ENCODE measurements at regions not wholly inside any gene's neighbourhood (a gene's known extent, or its start where the extent isn't known, plus 50 kb on each side); places are given as distances from the start of the nearest gene placed in this dataset.

- H3K9me3 Mint-ChIP-seq (ENCODE audit: low read depth) = no peaks in the 10 kb centered on the region
These were observed 567.4 kb downstream of the IQCM start for GRCh38 chr4:149248191-149248764.

GRCh38 chr4:149247164-149247563 is 568.5 kb downstream of the IQCM start:
- no peak for ATAC-seq
- H3K9me3 Mint-ChIP-seq (ENCODE audit: low read depth) = no peaks in the 10 kb centered on the region
- H3K36me3 Mint-ChIP-seq = no peaks in the 10 kb centered on the region
- no peak for DNase-seq
- CTCF ChIA-PET = no interaction called here
- no peaks in the 10 kb centered on the region for H3K27me3 Mint-ChIP-seq
- H3K27ac Mint-ChIP-seq = no peak overlapping the region
- no peak overlapping the region for H3K4me3 Mint-ChIP-seq
- H3K4me1 Mint-ChIP-seq = no peaks in the 10 kb centered on the region

More at GRCh38 chr4:149248191-149248764, 567.4 kb downstream of the IQCM start:
- Mint-ChIP-seq H3K4me1 (no peaks in the 10 kb centered on the region), H3K27ac (no peak overlapping the region), H3K27me3 (no peaks in the 10 kb centered on the region), H3K36me3 (no peaks in the 10 kb centered on the region), H3K4me3 (no peak overlapping the region)
- no peak for DNase-seq
- no peak for ATAC-seq
- CTCF ChIA-PET = no interaction called here

GRCh38 chr4:149245333-149245732 is 570.3 kb downstream of the IQCM start:
- no peaks in the 10 kb centered on the region for H3K4me1 Mint-ChIP-seq
- CTCF ChIA-PET = no interaction called here
- H3K27ac Mint-ChIP-seq = no peak overlapping the region

GRCh38 chr4:149238097-149238496 is 577.5 kb downstream of the IQCM start:
- CTCF ChIA-PET = no interaction called here
- H3K27me3 Mint-ChIP-seq = no peaks in the 10 kb centered on the region
- H3K4me3 Mint-ChIP-seq = no peak overlapping the region
- H3K4me1 Mint-ChIP-seq = no peaks in the 10 kb centered on the region
- H3K36me3 Mint-ChIP-seq = no peaks in the 10 kb centered on the region
- DNase-seq (no peak), ATAC-seq (no peak)
- H3K27ac Mint-ChIP-seq = no peak overlapping the region
- no peaks in the 10 kb centered on the region for H3K9me3 Mint-ChIP-seq (ENCODE audit: low read depth)

More at GRCh38 chr4:149245333-149245732, 570.3 kb downstream of the IQCM start:
- ATAC-seq (no peak), DNase-seq (no peak)
- Mint-ChIP-seq H3K36me3 (no peaks in the 10 kb centered on the region), H3K27me3 (no peaks in the 10 kb centered on the region), H3K9me3 (ENCODE audit: low read depth) (no peaks in the 10 kb centered on the region), H3K4me3 (no peak overlapping the region)

GRCh38 chr4:149234798-149235197 is 580.8 kb downstream of the IQCM start:
- H3K4me3 Mint-ChIP-seq = no peak overlapping the region
- H3K27me3 Mint-ChIP-seq = no peaks in the 10 kb centered on the region
- H3K27ac Mint-ChIP-seq = no peak overlapping the region
- no peaks in the 10 kb centered on the region for H3K4me1 Mint-ChIP-seq
- ATAC-seq (no peak), DNase-seq (no peak)
- CTCF ChIA-PET = no interaction called here
- H3K36me3 Mint-ChIP-seq = no peaks in the 10 kb centered on the region
- H3K9me3 Mint-ChIP-seq (ENCODE audit: low read depth) = no peaks in the 10 kb centered on the region

GRCh38 chr4:149223659-149224058 is 592.0 kb downstream of the IQCM start:
- DNase-seq (no peak), ATAC-seq (no peak)
- no peak overlapping the region for H3K4me3 Mint-ChIP-seq
- H3K27me3 Mint-ChIP-seq = no peaks in the 10 kb centered on the region
- H3K9me3 Mint-ChIP-seq (ENCODE audit: low read depth) = peaks cover 4% of the 10 kb centered on the region
- CTCF ChIA-PET = no interaction called here
- H3K27ac Mint-ChIP-seq = no peak overlapping the region
- H3K4me1 Mint-ChIP-seq = no peaks in the 10 kb centered on the region
- H3K36me3 Mint-ChIP-seq = no peaks in the 10 kb centered on the region

- Mint-ChIP-seq H3K4me1 (no peaks in the 10 kb centered on the region), H3K4me3 (no peak overlapping the region), H3K9me3 (ENCODE audit: low read depth) (peaks cover 4% of the 10 kb centered on the region), H3K27ac (no peak overlapping the region), H3K36me3 (no peaks in the 10 kb centered on the region), H3K27me3 (no peaks in the 10 kb centered on the region)
- CTCF ChIA-PET = no interaction called here
- ATAC-seq (no peak), DNase-seq (no peak)
These were observed 597.0 kb downstream of the IQCM start for GRCh38 chr4:149218672-149219071.

GRCh38 chr4:149214301-149214700 is 601.3 kb downstream of the IQCM start:
- no peaks in the 10 kb centered on the region for H3K9me3 Mint-ChIP-seq (ENCODE audit: low read depth)
- no peaks in the 10 kb centered on the region for H3K27me3 Mint-ChIP-seq
- CTCF ChIA-PET = no interaction called here
- DNase-seq (no peak), ATAC-seq (no peak)
- H3K36me3 Mint-ChIP-seq = no peaks in the 10 kb centered on the region
- no peaks in the 10 kb centered on the region for H3K4me1 Mint-ChIP-seq
- no peak overlapping the region for H3K27ac Mint-ChIP-seq
- H3K4me3 Mint-ChIP-seq = no peak overlapping the region

- H3K9me3 Mint-ChIP-seq (ENCODE audit: low read depth) = no peaks in the 10 kb centered on the region
- H3K4me1 Mint-ChIP-seq = no peaks in the 10 kb centered on the region
- ATAC-seq = no peak
- H3K4me3 Mint-ChIP-seq = no peak overlapping the region
- no peaks in the 10 kb centered on the region for H3K36me3 Mint-ChIP-seq
- H3K27me3 Mint-ChIP-seq = no peaks in the 10 kb centered on the region
- H3K27ac Mint-ChIP-seq = no peak overlapping the region
- DNase-seq = no peak
- CTCF ChIA-PET = no interaction called here
These were observed 603.8 kb downstream of the IQCM start for GRCh38 chr4:149211876-149212275.

- H3K27ac Mint-ChIP-seq = no peak overlapping the region
These were observed 612.2 kb downstream of the IQCM start for GRCh38 chr4:149203256-149204001.

GRCh38 chr4:149202117-149202516 is 613.5 kb downstream of the IQCM start:
- Mint-ChIP-seq H3K4me1 (no peaks in the 10 kb centered on the region), H3K36me3 (no peaks in the 10 kb centered on the region), H3K9me3 (ENCODE audit: low read depth) (no peaks in the 10 kb centered on the region), H3K27me3 (no peaks in the 10 kb centered on the region), H3K4me3 (no peak overlapping the region), H3K27ac (no peak overlapping the region)
- CTCF ChIA-PET = no interaction called here
- DNase-seq (no peak), ATAC-seq (no peak)

More at GRCh38 chr4:149203256-149204001, 612.2 kb downstream of the IQCM start:
- H3K27me3 Mint-ChIP-seq = no peaks in the 10 kb centered on the region
- H3K4me3 Mint-ChIP-seq = no peak overlapping the region
- H3K36me3 Mint-ChIP-seq = no peaks in the 10 kb centered on the region
- CTCF ChIA-PET = no interaction called here
- DNase-seq (no peak), ATAC-seq (no peak)
- H3K4me1 Mint-ChIP-seq = no peaks in the 10 kb centered on the region
- H3K9me3 Mint-ChIP-seq (ENCODE audit: low read depth) = no peaks in the 10 kb centered on the region

GRCh38 chr4:149199594-149199993 is 616.0 kb downstream of the IQCM start:
- no peak for DNase-seq
- no peaks in the 10 kb centered on the region for H3K4me1 Mint-ChIP-seq
- no peak overlapping the region for H3K27ac Mint-ChIP-seq
- no peaks in the 10 kb centered on the region for H3K9me3 Mint-ChIP-seq (ENCODE audit: low read depth)
- no peak for ATAC-seq
- no peaks in the 10 kb centered on the region for H3K36me3 Mint-ChIP-seq
- H3K27me3 Mint-ChIP-seq = no peaks in the 10 kb centered on the region
- H3K4me3 Mint-ChIP-seq = no peak overlapping the region
- CTCF ChIA-PET = no interaction called here

- Mint-ChIP-seq H3K27ac (no peak overlapping the region), H3K4me3 (no peak overlapping the region), H3K9me3 (ENCODE audit: low read depth) (no peaks in the 10 kb centered on the region), H3K36me3 (no peaks in the 10 kb centered on the region), H3K27me3 (no peaks in the 10 kb centered on the region), H3K4me1 (no peaks in the 10 kb centered on the region)
- ATAC-seq = no peak
- CTCF ChIA-PET = no interaction called here
- no peak for DNase-seq
These were observed 621.6 kb downstream of the IQCM start for GRCh38 chr4:149194061-149194460.

GRCh38 chr4:149187726-149188125 is 627.9 kb downstream of the IQCM start:
- ATAC-seq (no peak), DNase-seq (no peak)
- CTCF ChIA-PET = no interaction called here
- H3K36me3 Mint-ChIP-seq = no peaks in the 10 kb centered on the region
- no peak overlapping the region for H3K27ac Mint-ChIP-seq
- no peaks in the 10 kb centered on the region for H3K4me1 Mint-ChIP-seq
- H3K9me3 Mint-ChIP-seq (ENCODE audit: low read depth) = no peaks in the 10 kb centered on the region
- H3K4me3 Mint-ChIP-seq = no peak overlapping the region
- no peaks in the 10 kb centered on the region for H3K27me3 Mint-ChIP-seq

All from activated CD8-positive, alpha-beta memory T cell treated with anti-CD3 and anti-CD28 coated beads, Interleukin-2, amount 10 ng/mL, durations not matched to agents 7 days and 5 days (primary cell).